Limb (tissue), 2 donors: ENCODE measurements at regions not wholly inside any gene's neighbourhood (a gene's known extent, or its start where the extent isn't known, plus 50 kb on each side); places are given as distances from the start of the nearest gene placed in this dataset.

Experiments
- DNase-seq, 2 donors: peaks; one replicate each; pipeline ENCODE4 v3.0.0-alpha.2; 2016; ENCODE audit errors: extremely low spot score in 2 of 2

- DNase-seq, result no peak
Observed at GRCh38 chr6:2563635-2564034, 187.1 kb downstream of the MYLK4 start.

DNA sequence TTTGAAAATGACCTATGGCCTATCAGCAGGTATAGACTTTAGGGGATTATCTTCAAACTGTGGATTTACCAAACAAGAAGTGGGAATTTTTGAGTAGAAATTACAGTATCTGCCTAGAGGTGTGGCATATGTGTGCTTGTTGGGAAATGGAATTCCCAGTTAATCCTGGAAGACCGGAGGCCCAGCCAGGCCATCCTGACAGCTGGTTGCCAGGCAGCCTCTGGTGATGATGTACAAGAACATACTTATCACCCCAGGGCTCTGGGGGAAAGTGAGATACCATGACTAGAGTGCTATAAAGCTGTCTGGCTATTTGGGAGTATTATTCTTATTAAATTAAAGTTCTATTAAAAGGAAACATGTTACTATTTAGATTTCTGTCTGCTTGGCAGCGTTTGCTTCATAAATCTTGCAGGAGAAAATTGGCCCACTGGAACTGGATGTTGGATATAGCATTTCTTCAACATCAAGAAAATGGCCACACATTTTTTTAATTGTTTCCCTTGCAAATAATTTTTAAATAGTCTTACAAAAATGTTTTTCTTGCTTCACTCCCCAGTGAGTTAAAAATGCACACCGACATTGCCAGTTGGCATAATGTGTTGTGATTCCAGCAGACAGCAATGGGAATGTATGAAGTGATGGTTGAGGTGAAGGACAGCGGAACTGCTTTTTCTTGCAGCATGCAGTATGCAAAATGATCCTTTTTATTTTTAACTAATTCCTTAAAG is 187.8 kb downstream of the MYLK4 start:
- DNase-seq, result no peak

GRCh38 chr6:2560917-2561698 is 189.6 kb downstream of the MYLK4 start:
- no peak for DNase-seq

- no peak for DNase-seq
Observed at GRCh38 chr6:2560140-2560818, 190.4 kb downstream of the MYLK4 start.

DNA sequence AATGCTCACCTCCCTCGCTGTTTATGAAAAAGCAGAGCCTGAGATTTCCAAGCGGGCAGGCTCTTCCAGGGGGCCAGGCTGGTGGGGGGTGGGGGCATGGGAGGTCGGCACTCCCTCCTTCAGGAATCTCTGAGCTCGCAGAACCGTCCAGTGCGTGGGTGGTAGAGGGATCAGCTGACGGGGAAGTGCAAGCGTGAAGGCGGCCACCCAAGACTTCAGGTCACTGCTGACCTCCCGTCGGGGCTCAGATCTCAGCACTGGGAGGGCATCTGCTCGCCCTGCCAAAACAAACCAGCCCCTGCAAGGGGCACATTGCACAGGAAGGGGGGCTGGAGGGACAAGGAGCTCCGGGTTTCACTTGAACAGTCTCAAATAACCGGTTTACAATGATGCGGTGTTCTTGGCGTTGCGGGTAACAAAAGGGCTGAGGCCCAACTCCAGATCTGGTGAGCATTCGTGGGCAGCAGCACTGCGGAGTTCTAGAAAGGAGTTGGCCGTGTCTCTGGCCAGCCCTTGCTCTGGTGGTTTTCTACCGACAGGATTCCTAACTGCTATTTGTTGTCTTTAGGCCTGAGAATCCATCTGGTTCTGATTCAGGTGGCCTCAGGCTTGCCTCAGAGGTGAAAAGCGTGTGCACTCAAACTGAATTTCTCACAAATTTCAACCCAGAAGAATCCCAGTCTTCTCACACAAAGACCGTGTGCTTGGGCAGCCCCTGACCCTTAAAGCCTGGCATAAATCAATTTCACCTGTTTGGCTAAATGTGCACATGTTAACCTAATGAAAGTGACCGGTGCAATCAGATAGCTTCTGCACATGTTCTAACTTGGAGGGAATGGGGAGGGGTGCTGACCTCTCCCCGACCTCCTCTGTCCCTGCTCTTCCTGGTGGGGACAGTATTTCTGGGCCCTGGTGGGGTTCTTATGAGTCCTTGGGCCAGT is 191.6 kb downstream of the MYLK4 start:
- DNase-seq, result no peak

DNA sequence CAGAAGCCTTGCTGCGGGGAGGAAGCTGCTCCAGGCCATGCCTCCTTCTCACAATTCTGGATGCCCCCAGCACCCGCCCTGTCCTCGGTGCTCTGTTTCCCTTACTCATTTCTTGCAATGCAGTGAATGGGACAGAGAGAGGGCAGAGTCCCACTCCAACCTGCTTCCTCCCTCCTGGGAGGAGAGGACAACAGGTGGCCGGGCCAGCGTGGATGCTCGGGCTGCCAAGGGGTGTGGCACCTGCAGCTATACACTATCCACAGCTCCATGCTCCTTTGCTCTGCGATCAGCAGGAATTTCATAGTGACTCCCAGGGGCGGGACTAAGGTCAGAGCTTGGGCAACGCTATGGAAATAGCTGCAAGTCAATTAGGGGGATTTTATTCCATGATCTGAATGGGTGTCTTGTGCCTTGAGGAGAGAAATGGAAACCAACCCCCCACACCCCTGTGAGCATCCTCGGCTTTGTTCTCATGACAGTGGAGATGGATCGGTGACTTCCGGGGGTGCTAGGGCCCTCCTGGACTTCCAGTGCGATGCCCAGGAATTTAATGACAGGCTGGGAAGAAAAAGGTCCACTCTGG is 192.5 kb downstream of the MYLK4 start:
- no peak for DNase-seq

- DNase-seq, result no peak
Observed at GRCh38 chr6:2557181-2557720, 193.5 kb downstream of the MYLK4 start.

GRCh38 chr6:2556761-2557160 is 194.0 kb downstream of the MYLK4 start:
- DNase-seq, result no peak

DNA sequence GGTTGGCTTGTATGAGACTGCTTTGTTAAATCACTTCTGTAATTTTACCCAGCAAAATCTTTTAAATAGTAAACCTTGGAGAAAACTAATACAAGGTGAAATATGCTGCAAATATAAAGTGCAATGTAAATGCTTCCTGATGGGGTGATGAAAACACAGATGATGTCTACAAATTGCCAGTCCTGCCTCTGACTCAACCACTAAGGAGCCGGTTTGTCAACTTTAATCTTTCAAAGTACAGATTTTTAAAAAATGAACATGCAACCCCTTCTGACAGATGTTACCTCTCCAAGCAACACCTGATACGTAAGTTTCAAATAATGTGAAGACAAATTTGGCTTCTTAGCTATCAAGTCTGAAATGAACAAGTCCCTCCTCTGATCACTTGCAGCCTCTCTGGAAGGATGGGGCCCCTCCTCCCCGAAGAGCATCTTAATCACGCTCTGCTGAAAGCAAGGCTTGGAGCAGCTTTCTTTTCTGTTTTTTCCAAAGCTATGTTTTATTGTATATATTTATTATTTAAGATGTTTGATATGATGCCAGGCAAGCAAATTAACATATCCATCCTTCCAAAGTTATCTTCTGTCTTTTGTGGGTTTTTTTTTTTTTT is 196.0 kb downstream of the MYLK4 start:
- no peak for DNase-seq

DNA sequence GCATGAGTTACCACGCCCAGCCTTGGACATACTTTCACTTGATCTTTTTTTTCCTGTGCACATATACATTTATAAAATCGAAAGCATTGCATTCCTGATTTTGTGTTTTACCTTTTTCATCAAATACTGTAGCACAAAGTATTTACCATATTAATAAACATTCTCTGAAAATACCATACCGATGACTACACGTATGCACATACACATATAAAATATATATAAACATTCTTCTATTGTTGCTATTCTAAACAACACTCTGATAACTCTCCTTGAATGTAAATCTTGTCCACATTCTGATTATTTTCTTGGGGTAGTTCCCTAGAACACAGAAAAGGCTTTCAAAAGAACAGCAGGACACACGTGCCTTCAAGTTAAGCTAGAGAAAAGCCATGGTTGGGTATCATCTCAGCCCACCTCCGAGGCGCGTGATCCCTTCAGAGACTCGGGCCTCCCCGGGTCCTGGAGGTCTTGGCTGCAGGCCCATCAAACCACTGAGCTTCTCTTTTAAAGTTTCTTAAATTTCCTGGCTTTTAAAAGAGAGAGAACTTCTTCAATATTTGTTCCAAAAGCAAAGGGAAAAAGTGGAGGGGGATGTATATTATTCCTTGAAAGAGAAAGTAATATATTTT is 198.1 kb downstream of the MYLK4 start:
- DNase-seq, result no peak

- DNase-seq, result no peak
Observed at GRCh38 chr6:2551705-2552104, 199.0 kb downstream of the MYLK4 start.

GRCh38 chr6:2550247-2550646 is 200.5 kb downstream of the MYLK4 start:
- no peak for DNase-seq

DNA sequence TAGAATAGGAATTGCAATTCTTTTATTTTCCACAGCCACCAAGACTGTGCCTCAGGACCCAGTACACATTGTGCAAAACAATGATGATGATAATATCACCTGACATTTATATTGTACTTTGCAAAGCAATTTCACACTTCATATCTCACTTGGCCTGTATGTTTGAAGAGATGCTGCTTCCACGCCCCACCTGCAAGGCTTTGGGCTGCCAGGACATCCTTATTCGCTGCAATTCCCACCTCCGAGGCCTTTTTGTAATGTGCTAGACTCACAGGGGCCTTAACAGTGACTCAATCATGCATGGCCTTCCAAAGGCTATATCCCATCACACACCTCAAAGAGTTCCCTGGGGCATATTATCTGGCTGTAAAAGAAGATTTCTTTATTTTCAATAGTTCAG is 200.9 kb downstream of the MYLK4 start:
- DNase-seq, result no peak

DNA sequence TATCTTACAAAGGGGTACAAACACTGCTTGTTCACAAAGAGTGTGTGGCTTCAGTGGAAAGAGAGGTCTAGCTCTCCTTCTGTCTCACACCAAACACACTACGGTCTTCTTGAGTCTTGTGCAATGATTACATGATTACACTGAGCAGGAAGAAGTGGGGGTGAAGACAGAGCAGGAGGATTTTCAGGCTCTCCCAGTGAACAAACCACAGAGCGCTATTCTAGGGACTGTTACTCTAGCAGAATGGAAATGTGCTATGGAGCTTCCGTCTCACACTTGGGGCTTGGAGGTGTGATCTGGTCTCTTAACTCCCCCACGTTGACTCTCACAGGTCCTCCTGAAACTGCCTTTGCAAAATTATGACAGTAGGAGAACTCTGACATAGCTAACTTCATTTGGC is 203.4 kb downstream of the MYLK4 start:
- no peak for DNase-seq

DNA sequence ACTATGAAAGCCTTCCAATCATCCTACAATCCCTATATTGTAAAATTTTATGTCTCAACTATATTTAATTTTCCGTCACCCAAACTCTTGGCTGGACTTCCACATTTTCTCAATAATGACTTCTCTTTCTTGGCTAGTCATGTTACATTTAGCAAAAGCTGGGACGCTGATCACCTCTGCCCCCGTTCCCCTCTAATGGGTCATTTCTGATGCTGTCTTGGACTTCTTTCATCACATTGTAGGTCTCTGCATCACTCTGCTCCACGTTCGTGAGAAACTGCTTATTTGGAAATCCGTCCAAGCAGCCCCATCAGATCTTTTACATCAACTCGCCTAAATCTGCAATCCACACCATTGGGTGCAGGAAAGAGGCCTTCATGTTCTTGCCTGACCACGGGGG is 203.8 kb downstream of the MYLK4 start:
- DNase-seq, result no peak

- DNase-seq, result no peak
Observed at GRCh38 chr6:2545383-2546038, 205.2 kb downstream of the MYLK4 start.

DNA sequence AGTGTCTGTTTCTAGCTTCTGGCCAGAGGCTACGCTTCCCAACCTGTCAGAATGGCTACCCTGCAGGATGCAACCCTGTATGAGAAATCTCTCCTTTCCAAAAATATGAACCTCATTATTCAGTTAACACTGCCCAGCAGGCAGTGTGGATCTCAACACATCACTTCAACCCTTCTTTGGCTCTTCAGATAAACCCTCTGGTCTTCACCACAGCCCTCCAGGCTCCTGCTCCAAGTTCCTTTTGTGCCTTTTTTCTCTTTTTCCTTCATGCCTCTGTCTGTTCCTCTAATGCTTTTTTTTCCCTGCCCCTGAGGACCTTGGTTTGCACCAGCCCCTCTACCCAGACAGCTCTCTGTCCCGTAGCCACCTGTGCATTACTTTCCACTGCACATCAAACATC is 207.4 kb downstream of the MYLK4 start:
- DNase-seq, result no peak

DNA sequence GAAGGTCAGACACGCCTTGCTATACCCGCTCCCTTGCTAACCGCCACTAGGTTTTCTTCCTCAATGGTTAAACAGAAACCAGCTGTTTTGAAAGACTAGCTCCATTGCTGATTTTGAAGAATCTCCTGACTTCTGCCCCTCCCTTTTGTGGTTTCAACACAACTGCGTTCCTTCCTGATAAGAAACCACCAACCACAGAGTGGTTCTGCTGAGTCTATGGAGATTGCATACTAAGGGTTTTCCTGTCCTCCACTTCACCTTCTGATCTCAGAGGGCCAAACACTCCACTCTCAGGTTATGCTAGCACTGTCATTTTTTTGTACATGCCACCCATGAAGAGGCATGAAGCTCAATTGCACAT is 207.9 kb downstream of the MYLK4 start:
- no peak for DNase-seq

GRCh38 chr6:2542101-2542857 is 208.4 kb downstream of the MYLK4 start:
- DNase-seq, result no peak
